ENCODE measurements at regions not wholly inside any gene's neighbourhood (a gene's known extent, or its start where the extent isn't known, plus 50 kb on each side); places are given as distances from the start of the nearest gene placed in this dataset.
"Not testable (repeated sequence)": the region's sequence is repeated elsewhere in the genome, so short reads cannot be mapped to it uniquely, and the experiment has no call there.

DNA sequence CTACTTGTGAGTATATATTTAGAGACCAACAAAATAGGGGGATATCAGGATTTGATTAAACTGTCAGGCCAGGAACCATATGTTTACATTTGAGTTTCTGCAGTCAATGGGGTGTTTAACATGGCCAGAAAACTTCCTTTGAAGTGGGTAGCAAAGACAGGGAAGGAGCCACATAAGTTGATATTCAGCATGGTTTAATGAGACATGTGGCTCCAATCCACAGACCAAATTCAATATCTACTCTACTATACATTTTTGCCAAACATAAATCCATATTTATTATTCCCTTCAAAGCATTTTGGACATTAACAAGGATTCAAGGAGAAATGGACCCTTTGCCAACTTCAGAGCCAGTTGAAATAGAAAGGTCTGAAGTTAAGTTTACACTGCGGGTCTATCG lies 99.8 kb downstream of the TAF11L14 start:
- Mint-ChIP-seq H3K4me1 (ENCODE audit: low read depth in 2 of 2) (no peaks in the 10 kb centered on the region), H3K27me3 (no peaks in the 10 kb centered on the region), H3K9me3 (peaks cover 26% of the 10 kb centered on the region), H3K36me3 (no peaks in the 10 kb centered on the region), H3K27ac (no peak overlapping the region), H3K4me3 (no peak overlapping the region)
- DNase-seq (ENCODE audit: low spot score) (no peak), ATAC-seq (no peak)

DNA sequence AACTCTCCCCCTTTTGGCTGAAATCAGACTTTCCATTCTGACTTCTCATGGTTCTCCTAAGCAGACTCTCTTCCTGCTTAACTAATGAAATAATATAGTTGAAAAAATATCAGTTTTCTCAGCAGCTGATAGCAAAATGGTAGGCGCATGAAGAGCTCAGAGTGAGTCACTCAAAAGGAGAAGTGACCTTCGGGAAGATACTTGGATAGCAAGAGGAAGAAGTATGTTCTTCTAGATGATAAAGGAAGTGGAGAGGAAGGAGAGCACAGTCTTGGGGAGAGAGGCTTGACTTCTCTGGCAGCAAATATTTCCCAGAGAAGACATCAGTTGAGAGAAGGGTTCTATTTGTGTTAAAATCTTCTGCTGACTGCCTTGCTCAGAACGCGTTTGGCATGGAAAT lies 101.5 kb downstream of the TAF11L14 start:
- Mint-ChIP-seq H3K27ac (no peak overlapping the region), H3K36me3 (no peaks in the 10 kb centered on the region), H3K4me3 (no peak overlapping the region), H3K4me1 (ENCODE audit: low read depth in 2 of 2) (no peaks in the 10 kb centered on the region), H3K9me3 (peaks cover 18% of the 10 kb centered on the region), H3K27me3 (no peaks in the 10 kb centered on the region)
- ATAC-seq (no peak), DNase-seq (ENCODE audit: low spot score) (no peak)

DNA sequence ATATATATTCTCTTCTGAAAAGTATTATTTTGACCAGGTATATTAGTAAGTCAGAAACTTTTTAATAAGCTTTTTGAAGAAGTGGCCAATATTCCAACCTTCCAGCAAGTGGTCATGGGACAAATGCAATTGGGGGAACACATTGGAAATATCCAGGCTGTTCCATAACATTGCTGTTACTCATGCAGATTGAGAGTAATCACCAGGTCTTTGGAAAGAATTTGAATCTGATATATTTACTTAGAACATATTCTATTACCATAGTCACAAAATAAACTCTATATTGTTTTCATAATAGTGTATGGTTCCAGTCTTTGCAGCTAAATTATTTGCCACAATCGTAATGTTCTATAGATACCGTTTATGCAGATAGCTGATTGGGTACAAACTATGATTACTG lies 102.8 kb downstream of the TAF11L14 start:
- Mint-ChIP-seq H3K4me3 (no peak overlapping the region), H3K27ac (no peak overlapping the region), H3K4me1 (ENCODE audit: low read depth in 2 of 2) (no peaks in the 10 kb centered on the region), H3K9me3 (peaks cover 18% of the 10 kb centered on the region), H3K36me3 (no peaks in the 10 kb centered on the region), H3K27me3 (no peaks in the 10 kb centered on the region)
- ATAC-seq (no peak), DNase-seq (ENCODE audit: low spot score) (no peak)

DNA sequence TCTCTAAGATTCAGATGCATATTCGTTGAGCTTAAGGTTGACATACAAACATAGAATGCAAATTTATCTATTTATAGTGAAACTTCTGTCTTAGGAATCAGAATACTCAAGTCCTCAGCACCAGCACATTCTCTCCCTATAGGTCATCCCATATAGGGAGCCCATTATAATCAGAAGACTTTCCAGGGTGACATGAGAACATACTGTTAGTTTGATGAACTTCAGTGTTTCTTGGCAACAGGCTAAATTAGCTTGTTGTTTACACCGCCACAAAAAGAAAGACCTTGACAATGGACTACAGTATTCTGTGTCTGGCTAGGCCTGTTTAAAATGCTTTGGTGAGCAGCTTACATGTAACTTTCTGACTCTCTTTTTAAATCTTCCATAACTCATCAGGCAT lies 104.2 kb downstream of the TAF11L14 start:
- H3K9me3 Mint-ChIP-seq = peaks cover 16% of the 10 kb centered on the region
- no peak for ATAC-seq
- no peak for DNase-seq (ENCODE audit: low spot score)
- H3K4me1 Mint-ChIP-seq (ENCODE audit: low read depth in 2 of 2) = no peaks in the 10 kb centered on the region
- no peaks in the 10 kb centered on the region for H3K36me3 Mint-ChIP-seq
- H3K27me3 Mint-ChIP-seq = no peaks in the 10 kb centered on the region
- no peak overlapping the region for H3K4me3 Mint-ChIP-seq
- H3K27ac Mint-ChIP-seq = no peak overlapping the region

DNA sequence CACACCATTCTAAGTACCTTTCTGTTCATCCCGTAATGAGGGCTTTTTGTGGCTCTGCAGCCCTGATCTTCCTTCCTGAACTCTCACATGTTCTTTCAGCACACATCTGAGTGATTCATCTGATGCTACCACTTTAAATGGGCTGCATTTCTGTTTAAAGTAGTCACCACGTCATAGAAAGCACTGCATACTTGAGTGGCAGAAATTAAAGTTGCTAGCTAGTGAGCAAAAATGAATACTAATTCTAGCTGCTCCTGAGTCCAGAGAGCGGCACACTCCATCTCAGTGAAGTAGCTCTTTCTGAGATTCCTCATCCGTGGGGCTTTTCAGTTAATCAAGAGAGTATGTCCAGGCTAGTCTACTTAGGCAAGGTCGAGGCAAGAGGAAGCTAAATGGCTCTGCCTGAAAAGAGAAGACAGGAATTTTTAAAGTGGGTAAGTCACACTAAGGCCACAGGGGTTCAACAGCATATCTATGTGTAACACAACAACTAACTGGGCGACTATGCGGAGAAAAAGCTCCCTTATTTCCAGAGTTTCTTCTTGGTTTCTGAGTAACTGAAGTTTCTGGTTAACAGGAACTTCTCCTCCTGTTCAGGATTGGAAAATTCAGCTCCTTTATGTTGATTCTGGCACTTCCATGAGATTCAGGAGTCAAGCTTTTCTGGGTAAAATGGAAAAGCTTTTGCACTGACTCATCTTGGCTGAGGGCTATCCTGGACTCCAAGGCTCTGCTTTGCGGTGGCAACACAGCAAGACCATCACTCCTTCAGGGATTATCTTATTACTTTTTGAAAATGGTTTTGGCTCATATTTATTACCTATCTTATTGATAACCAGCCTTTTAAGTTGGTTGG lies 109.5 kb downstream of the TAF11L14 start:
- H3K27ac Mint-ChIP-seq = no peak overlapping the region
- H3K27me3 Mint-ChIP-seq = no peaks in the 10 kb centered on the region
- H3K4me3 Mint-ChIP-seq = no peak overlapping the region
- ATAC-seq (no peak), DNase-seq (ENCODE audit: low spot score) (no peak)
- H3K4me1 Mint-ChIP-seq (ENCODE audit: low read depth in 2 of 2) = no peaks in the 10 kb centered on the region
- peaks cover 7% of the 10 kb centered on the region for H3K9me3 Mint-ChIP-seq
- H3K36me3 Mint-ChIP-seq = no peaks in the 10 kb centered on the region

DNA sequence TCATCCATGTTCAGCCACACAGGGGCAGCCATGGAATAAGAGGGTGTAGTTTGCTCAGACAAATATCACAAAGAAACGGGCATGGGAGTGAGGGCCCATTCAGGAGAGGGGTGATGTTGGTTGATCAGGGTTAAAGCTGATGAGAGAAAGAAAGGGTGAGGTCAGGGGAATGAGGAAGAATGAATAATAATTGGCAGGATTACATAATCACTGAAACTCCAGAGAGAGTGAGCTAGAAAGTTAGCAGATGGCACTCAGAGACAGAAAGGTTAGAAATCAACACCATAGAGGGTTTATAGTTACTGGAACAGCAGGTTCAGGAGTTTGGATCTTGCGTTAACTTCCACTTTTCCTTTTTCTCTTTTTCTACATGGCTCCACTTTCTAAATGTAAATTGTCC lies 113.9 kb downstream of the TAF11L14 start:
- no peak overlapping the region for H3K27ac Mint-ChIP-seq
- H3K36me3 Mint-ChIP-seq = no peaks in the 10 kb centered on the region
- H3K27me3 Mint-ChIP-seq = no peaks in the 10 kb centered on the region
- H3K9me3 Mint-ChIP-seq = peaks cover 4% of the 10 kb centered on the region
- DNase-seq (ENCODE audit: low spot score) (no peak), ATAC-seq (no peak)
- H3K4me1 Mint-ChIP-seq (ENCODE audit: low read depth in 2 of 2) = no peaks in the 10 kb centered on the region
- H3K4me3 Mint-ChIP-seq = no peak overlapping the region

DNA sequence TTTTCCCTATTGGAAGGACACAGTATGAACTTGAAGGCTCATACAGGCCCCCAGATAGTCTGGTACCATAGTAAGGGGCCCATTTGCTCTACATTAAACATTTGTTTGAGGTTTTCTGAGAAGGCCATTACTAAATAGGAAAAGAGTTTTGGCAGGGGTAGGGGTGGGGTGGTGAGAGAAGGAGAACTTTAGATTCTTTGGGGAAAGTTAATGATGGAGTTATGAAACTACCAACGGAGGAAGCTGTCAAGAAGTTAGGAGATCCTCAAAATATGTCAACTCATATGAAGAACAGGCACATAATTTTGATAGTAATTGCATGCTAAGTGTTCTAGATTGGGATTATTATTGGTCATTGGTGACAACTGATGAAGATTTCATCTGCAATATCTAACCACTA lies 114.7 kb downstream of the TAF11L14 start:
- Mint-ChIP-seq H3K36me3 (no peaks in the 10 kb centered on the region), H3K4me1 (ENCODE audit: low read depth in 2 of 2) (no peaks in the 10 kb centered on the region), H3K4me3 (no peak overlapping the region), H3K27ac (no peak overlapping the region), H3K9me3 (peaks cover 4% of the 10 kb centered on the region), H3K27me3 (no peaks in the 10 kb centered on the region)
- ATAC-seq (no peak), DNase-seq (ENCODE audit: low spot score) (no peak)

DNA sequence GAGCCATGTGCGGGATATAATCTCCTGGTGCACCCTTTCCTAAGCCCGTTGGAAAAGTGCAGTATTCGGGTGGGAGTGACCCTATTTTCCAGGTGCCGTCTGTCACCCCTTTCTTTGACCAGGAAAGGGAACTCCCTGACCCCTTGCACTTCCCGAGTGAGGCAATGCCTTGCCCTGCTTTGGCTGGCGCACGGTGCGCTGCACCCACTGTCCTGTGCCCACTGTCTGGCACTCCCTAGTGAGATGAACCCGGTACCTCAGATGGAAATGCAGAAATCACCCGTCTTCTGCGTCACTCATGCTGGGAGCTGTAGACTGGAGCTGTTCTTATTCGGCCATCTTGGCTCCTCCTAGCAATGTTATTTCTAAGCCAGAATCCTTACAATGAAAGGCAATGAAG lies 121.1 kb downstream of the TAF11L14 start:
- not testable (repeated sequence) for H3K27ac Mint-ChIP-seq; H3K4me1 Mint-ChIP-seq (ENCODE audit: low read depth in 2 of 2); ATAC-seq; H3K27me3 Mint-ChIP-seq; DNase-seq (ENCODE audit: low spot score); H3K4me3 Mint-ChIP-seq; H3K9me3 Mint-ChIP-seq
- H3K36me3 Mint-ChIP-seq = peaks cover 10% of the 10 kb centered on the region

DNA sequence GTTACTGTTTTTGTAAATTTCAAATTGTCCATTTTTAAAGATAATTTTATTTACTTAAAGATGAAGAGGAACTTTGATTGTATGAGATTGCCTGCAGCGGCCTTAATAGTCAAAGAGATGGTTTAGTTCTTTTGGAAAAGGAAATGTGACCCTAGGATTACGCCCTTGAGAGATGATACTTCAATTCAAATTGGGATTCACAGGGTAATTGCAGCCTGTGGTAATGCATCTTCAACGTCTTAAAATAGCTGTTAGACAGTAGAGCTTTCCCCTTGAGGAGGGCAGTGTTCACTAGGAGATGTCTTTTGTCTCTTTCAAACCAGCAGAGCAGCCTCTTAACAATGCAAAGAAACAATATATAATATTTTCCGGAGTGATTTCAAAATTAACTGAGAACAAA lies 127.1 kb downstream of the TAF11L14 start:
- H3K4me3 Mint-ChIP-seq = no peak overlapping the region
- H3K27me3 Mint-ChIP-seq = no peaks in the 10 kb centered on the region
- ATAC-seq (no peak), DNase-seq (ENCODE audit: low spot score) (no peak)
- H3K9me3 Mint-ChIP-seq = peaks cover 16% of the 10 kb centered on the region
- no peak overlapping the region for H3K27ac Mint-ChIP-seq
- H3K4me1 Mint-ChIP-seq (ENCODE audit: low read depth in 2 of 2) = no peaks in the 10 kb centered on the region
- H3K36me3 Mint-ChIP-seq = peaks cover 6% of the 10 kb centered on the region

DNA sequence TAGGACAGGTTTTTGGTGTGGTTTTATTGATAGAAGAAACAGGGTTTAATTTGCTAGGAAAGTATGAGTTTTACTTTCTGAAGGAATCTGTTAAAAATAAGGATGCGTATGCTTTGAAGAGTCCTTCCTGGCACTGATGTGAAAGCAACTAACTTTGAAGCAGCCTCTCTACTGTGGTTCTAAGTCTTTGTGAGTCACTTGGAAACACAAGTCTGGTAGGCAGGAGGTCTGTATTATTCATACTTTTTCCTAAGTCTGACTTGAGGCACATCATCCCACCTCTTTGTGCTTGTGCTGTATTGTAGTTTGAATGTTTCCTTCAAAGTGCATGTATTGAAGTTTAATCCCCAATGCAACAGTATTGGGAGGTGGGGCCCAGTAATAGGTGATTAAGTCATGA lies 129.0 kb downstream of the TAF11L14 start:
- ATAC-seq (no peak), DNase-seq (ENCODE audit: low spot score) (no peak)
- Mint-ChIP-seq H3K4me3 (no peak overlapping the region), H3K36me3 (peaks cover 14% of the 10 kb centered on the region), H3K4me1 (ENCODE audit: low read depth in 2 of 2) (no peaks in the 10 kb centered on the region), H3K9me3 (peaks cover 24% of the 10 kb centered on the region), H3K27ac (no peak overlapping the region), H3K27me3 (no peaks in the 10 kb centered on the region)

DNA sequence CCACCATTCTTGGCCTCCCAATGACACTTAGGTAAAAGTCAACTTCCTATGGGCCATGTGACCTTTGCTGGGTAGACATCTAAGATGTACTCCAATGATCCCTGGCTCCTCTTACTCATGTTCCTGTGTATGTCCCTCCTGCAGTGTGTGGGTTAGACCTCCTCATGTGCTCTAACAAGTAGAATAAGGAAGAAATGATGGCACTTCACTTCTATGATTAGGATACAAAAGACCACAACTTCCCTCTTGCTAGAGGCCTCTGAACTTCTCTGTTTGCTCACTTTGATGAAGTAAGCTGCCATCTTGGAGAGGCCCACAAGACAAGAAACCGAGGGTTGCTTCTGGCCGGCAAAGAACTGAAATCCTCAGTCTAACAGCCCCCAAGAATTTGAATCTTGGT lies 131.8 kb downstream of the TAF11L14 start:
- H3K27me3 Mint-ChIP-seq = no peaks in the 10 kb centered on the region
- no peaks in the 10 kb centered on the region for H3K4me1 Mint-ChIP-seq (ENCODE audit: low read depth in 2 of 2)
- no peak overlapping the region for H3K4me3 Mint-ChIP-seq

DNA sequence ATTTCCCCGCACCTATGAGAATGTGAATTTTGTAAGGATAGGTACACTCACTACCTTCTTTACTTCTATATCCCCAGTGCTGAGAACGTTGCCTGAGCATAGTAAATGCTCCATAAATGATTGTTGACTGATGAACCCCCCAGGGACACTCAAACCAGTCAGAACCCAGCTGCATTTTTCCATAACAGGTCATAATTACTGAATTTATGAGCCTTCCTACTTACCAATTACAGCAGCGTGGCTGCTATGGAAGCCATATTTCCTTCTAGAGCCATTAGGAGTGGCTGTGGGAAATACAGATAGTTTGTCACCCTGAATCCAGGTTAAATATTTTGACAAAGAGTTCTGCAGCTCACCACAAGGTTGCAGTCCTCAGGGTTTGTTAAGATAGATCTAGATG lies 135.0 kb downstream of the TAF11L14 start:
- DNase-seq (ENCODE audit: low spot score) (no peak), ATAC-seq (no peak)
- H3K36me3 Mint-ChIP-seq = peaks cover 11% of the 10 kb centered on the region
- H3K9me3 Mint-ChIP-seq = peaks cover 20% of the 10 kb centered on the region
- no peak overlapping the region for H3K4me3 Mint-ChIP-seq
- no peak overlapping the region for H3K27ac Mint-ChIP-seq
- H3K4me1 Mint-ChIP-seq (ENCODE audit: low read depth in 2 of 2) = no peaks in the 10 kb centered on the region
- H3K27me3 Mint-ChIP-seq = no peaks in the 10 kb centered on the region

More for the DNA sequence above, 131.8 kb downstream of the TAF11L14 start:
- peaks cover 11% of the 10 kb centered on the region for H3K36me3 Mint-ChIP-seq
- ATAC-seq (no peak), DNase-seq (ENCODE audit: low spot score) (no peak)
- no peak overlapping the region for H3K27ac Mint-ChIP-seq
- H3K9me3 Mint-ChIP-seq = peaks cover 19% of the 10 kb centered on the region

DNA sequence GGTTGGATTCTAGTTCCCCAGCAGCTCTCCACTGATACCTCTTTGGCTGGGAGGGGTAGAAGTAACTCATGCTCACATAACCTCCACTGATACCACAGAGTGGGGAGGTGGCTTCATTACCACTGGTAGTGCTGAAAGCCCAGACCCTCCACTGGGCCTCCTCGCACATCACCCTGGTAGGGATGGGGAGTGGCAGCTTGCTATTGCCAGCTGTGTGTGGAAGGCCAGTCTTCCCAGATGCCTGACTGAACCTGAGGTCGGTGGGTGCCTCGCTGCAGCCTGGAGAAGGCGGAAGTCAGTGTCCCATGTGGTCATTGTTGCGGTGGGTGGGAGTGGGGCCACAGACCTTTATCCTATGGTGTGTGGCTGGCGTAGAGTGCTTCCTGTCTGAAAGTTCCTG lies 138.0 kb downstream of the TAF11L14 start:
- H3K9me3 Mint-ChIP-seq = peaks cover 12% of the 10 kb centered on the region
- DNase-seq (ENCODE audit: low spot score) (no peak), ATAC-seq (peak in 1 of 2 donors; percentile 36)
- H3K27ac Mint-ChIP-seq = no peak overlapping the region
- H3K36me3 Mint-ChIP-seq = peaks cover 6% of the 10 kb centered on the region
- no peaks in the 10 kb centered on the region for H3K27me3 Mint-ChIP-seq
- H3K4me1 Mint-ChIP-seq (ENCODE audit: low read depth in 2 of 2) = no peaks in the 10 kb centered on the region
- H3K4me3 Mint-ChIP-seq = no peak overlapping the region

DNA sequence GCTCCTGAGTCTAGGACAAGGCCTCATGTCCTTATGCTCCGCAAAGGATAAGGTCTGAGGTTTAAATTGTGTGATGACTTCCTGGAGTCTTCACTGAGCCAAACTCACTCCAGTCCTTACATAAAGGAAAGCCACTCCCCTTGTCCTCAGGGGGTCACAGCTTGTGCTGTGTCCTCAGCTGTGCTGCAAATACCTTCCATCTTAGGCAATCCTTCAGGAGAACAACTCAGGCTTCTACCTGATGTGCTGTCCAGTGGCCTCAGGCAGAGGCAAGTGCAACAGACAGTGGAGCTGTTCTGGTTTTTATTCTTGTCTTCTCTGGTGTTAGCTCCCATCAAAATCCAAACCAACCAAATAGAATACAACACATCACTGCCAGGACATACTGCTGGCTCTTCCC lies 151.5 kb downstream of the TAF11L14 start:
- DNase-seq (ENCODE audit: low spot score) (no peak), ATAC-seq (no peak)
- H3K4me3 Mint-ChIP-seq = no peak overlapping the region
- peaks cover 8% of the 10 kb centered on the region for H3K9me3 Mint-ChIP-seq
- no peaks in the 10 kb centered on the region for H3K4me1 Mint-ChIP-seq (ENCODE audit: low read depth in 2 of 2)
- H3K36me3 Mint-ChIP-seq = peaks cover 4% of the 10 kb centered on the region
- no peak overlapping the region for H3K27ac Mint-ChIP-seq
- H3K27me3 Mint-ChIP-seq = no peaks in the 10 kb centered on the region

DNA sequence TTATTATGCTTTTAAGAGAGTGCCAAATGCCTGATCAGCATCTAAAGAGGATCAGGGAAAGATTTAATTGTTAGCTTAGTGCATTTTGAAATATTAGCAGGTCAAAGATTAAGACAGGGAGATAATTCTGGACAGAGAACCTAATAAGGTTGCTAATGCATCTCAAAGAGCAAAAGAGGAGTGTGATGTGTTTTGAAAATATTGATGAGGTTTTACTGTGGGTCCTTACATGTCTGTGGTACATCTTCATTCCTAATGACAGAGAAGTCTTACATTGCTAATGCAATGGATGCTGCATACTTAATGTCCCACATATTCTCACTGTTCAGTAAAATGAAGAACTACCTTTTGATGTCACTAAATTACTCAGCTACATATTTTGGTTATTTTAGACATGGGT lies 154.1 kb downstream of the TAF11L14 start:
- Mint-ChIP-seq H3K9me3 (peaks cover 11% of the 10 kb centered on the region), H3K4me3 (no peak overlapping the region), H3K36me3 (peaks cover 4% of the 10 kb centered on the region), H3K27ac (no peak overlapping the region), H3K4me1 (ENCODE audit: low read depth in 2 of 2) (no peaks in the 10 kb centered on the region), H3K27me3 (no peaks in the 10 kb centered on the region)
- no peak for ATAC-seq
- no peak for DNase-seq (ENCODE audit: low spot score)

All from natural killer cell treated with Interleukin-12 subunit alpha and Interleukin-12 subunit beta and Interleukin-15 and Interleukin-18, amount 100 ng/mL, for 72 hours (primary cell).